Ishikawa (cell line): ENCODE measurements at regions not wholly inside any gene's neighbourhood (a gene's known extent, or its start where the extent isn't known, plus 50 kb on each side); places are given as distances from the start of the nearest gene placed in this dataset.

Source experiments
- CEBPB ChIP-seq: IDR thresholded peaks from 2 replicates; pipeline ENCODE4 v1.6.1; 2012
- CREB1 ChIP-seq: IDR thresholded peaks from 2 replicates; pipeline ENCODE4 v1.6.1; 2012; ENCODE audit warnings: low read depth
- EGR1 ChIP-seq: IDR thresholded peaks from 2 replicates; pipeline ENCODE4 v1.6.1; 2012
- EP300 ChIP-seq: IDR thresholded peaks from 2 replicates; pipeline ENCODE4 v1.6.1; 2012; ENCODE audit warnings: borderline replicate concordance
- FOXM1 ChIP-seq: IDR thresholded peaks from 2 replicates; pipeline ENCODE4 v1.6.1; 2012; ENCODE audit warnings: low read depth, borderline replicate concordance
- MAX ChIP-seq: IDR thresholded peaks from 2 replicates; pipeline ENCODE4 v1.6.1; 2012
- NFIC ChIP-seq: IDR thresholded peaks from 2 replicates; pipeline ENCODE4 v1.6.1; 2012
- RAD21 ChIP-seq: IDR thresholded peaks from 2 replicates; pipeline ENCODE4 v1.6.1; 2012; ENCODE audit warnings: low read depth
- REST ChIP-seq: IDR thresholded peaks from 2 replicates; pipeline ENCODE4 v1.6.1; 2012; ENCODE audit warnings: low read depth, mild to moderate bottlenecking
- TAF1 ChIP-seq: IDR thresholded peaks from 2 replicates; pipeline ENCODE4 v1.6.1; 2012; ENCODE audit warnings: low read depth, mild to moderate bottlenecking
- TCF12 ChIP-seq: IDR thresholded peaks from 2 replicates; pipeline ENCODE4 v1.6.1; 2012; ENCODE audit warnings: low read depth
- TEAD4 ChIP-seq: IDR thresholded peaks from 2 replicates; pipeline ENCODE4 v1.6.1; 2012
- USF1 ChIP-seq: IDR thresholded peaks from 2 replicates; pipeline ENCODE4 v1.6.1; 2012
- YY1 ChIP-seq: IDR thresholded peaks from 2 replicates; pipeline ENCODE4 v1.6.1; 2012; ENCODE audit warnings: low read depth
- ZBTB7A ChIP-seq: IDR thresholded peaks from 2 replicates; pipeline ENCODE4 v1.6.1; 2012; ENCODE audit warnings: low read depth

- TF ChIP-seq USF1 (no peak), NFIC (no peak), TCF12 (no peak), YY1 (no peak), REST (no peak), EP300 (no peak), EGR1 (no peak), RAD21 (no peak), CEBPB (no peak), TAF1 (no peak), MAX (no peak), CREB1 (no peak), ZBTB7A (no peak), FOXM1 (no peak)
Observed at GRCh38 chr2:240351088-240351741, 84.2 kb upstream of the GPC1 start.

- no peak for TF ChIP-seq RAD21
- TF ChIP-seq NFIC = peak; percentile 75
Observed at GRCh38 chr2:240351826-240352426, 83.5 kb upstream of the GPC1 start.

- TF ChIP-seq FOXM1 = no peak
- no peak for TF ChIP-seq TAF1
- no peak for TF ChIP-seq TEAD4
- no peak for TF ChIP-seq TCF12
- no peak for TF ChIP-seq EP300
- no peak for TF ChIP-seq REST
- no peak for TF ChIP-seq MAX
- no peak for TF ChIP-seq USF1
- TF ChIP-seq NFIC = no peak
- no peak for TF ChIP-seq ZBTB7A
- no peak for TF ChIP-seq EGR1
- TF ChIP-seq YY1 = no peak
- no peak for TF ChIP-seq CREB1
Observed at GRCh38 chr2:240353086-240353798, 82.2 kb upstream of the GPC1 start.

- no peak for TF ChIP-seq FOXM1
- no peak for TF ChIP-seq REST
- no peak for TF ChIP-seq CREB1
- TF ChIP-seq RAD21 = no peak
- TF ChIP-seq EP300 = no peak
- TF ChIP-seq NFIC = no peak
- TF ChIP-seq MAX = no peak
- TF ChIP-seq TCF12 = no peak
- no peak for TF ChIP-seq CEBPB
- TF ChIP-seq ZBTB7A = no peak
- no peak for TF ChIP-seq TAF1
- no peak for TF ChIP-seq YY1
- no peak for TF ChIP-seq USF1
- TF ChIP-seq EGR1 = no peak
- TF ChIP-seq TEAD4 = no peak
Observed at GRCh38 chr2:240353944-240354343, 81.5 kb upstream of the GPC1 start.
